ENCODE measurements at regions not wholly inside any gene's neighbourhood (a gene's known extent, or its start where the extent isn't known, plus 50 kb on each side); places are given as distances from the start of the nearest gene placed in this dataset.

DNA sequence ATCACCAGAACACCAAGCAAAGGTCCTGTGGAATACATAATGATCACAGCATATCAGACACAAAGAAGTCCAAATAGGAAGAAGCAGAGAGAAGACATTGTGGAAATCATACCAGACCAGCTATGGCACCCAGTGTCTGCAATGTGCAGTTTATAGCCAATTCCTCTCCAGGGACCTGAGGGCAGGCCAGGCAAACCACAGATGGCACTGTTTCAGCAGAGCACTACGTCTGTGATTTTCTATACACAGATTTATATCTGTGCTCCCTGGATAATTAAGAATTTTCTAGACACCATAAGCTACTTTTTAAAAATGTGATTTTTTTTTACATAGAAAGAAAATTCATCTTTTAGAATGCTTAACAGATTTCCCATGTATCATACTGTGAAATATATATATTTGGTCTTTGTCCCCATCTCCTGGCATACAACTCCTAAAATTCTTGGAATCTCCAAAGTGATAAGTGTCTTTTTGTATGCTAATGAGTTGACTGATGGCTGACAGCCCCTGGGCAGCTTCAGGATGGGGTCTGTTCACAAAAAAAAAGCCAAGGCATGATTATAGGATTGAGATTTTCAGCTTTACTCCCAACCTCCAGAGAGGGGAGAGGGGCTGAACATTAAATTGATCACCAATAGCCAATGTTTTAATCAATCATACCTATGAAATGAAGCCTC is 498.1 kb downstream of the SIPA1L2 start (continued):
- TF ChIP-seq ARHGAP35 (IDR thresholded peaks at IDR 0.05; ENCODE audit: partially characterized antibody) = no peak
- TF ChIP-seq, protein P1, sequence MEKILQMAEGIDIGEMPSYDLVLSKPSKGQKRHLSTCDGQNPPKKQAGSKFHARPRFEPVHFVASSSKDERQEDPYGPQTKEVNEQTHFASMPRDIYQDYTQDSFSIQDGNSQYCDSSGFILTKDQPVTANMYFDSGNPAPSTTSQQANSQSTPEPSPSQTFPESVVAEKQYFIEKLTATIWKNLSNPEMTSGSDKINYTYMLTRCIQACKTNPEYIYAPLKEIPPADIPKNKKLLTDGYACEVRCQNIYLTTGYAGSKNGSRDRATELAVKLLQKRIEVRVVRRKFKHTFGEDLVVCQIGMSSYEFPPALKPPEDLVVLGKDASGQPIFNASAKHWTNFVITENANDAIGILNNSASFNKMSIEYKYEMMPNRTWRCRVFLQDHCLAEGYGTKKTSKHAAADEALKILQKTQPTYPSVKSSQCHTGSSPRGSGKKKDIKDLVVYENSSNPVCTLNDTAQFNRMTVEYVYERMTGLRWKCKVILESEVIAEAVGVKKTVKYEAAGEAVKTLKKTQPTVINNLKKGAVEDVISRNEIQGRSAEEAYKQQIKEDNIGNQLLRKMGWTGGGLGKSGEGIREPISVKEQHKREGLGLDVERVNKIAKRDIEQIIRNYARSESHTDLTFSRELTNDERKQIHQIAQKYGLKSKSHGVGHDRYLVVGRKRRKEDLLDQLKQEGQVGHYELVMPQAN (IDR thresholded peaks at IDR 0.05; ENCODE audit: borderline replicate concordance) = no peak
- TF ChIP-seq, protein P2, sequence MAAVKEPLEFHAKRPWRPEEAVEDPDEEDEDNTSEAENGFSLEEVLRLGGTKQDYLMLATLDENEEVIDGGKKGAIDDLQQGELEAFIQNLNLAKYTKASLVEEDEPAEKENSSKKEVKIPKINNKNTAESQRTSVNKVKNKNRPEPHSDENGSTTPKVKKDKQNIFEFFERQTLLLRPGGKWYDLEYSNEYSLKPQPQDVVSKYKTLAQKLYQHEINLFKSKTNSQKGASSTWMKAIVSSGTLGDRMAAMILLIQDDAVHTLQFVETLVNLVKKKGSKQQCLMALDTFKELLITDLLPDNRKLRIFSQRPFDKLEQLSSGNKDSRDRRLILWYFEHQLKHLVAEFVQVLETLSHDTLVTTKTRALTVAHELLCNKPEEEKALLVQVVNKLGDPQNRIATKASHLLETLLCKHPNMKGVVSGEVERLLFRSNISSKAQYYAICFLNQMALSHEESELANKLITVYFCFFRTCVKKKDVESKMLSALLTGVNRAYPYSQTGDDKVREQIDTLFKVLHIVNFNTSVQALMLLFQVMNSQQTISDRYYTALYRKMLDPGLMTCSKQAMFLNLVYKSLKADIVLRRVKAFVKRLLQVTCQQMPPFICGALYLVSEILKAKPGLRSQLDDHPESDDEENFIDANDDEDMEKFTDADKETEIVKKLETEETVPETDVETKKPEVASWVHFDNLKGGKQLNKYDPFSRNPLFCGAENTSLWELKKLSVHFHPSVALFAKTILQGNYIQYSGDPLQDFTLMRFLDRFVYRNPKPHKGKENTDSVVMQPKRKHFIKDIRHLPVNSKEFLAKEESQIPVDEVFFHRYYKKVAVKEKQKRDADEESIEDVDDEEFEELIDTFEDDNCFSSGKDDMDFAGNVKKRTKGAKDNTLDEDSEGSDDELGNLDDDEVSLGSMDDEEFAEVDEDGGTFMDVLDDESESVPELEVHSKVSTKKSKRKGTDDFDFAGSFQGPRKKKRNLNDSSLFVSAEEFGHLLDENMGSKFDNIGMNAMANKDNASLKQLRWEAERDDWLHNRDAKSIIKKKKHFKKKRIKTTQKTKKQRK (IDR thresholded peaks at IDR 0.05; ENCODE audit: borderline replicate concordance, low read depth, low read length) = no peak
- TF ChIP-seq, protein P3, sequence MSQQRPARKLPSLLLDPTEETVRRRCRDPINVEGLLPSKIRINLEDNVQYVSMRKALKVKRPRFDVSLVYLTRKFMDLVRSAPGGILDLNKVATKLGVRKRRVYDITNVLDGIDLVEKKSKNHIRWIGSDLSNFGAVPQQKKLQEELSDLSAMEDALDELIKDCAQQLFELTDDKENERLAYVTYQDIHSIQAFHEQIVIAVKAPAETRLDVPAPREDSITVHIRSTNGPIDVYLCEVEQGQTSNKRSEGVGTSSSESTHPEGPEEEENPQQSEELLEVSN (IDR thresholded peaks at IDR 0.05; ENCODE audit: borderline replicate concordance in 1 of 2, extremely low read depth in 1 of 2, insufficient read depth in 1 of 2, insufficient read length in 1 of 2, low read depth in 1 of 2, low read length in 1 of 2, poor library complexity in 1 of 2, severe bottlenecking in 1 of 2) = no peak
- TF ChIP-seq, protein P4, sequence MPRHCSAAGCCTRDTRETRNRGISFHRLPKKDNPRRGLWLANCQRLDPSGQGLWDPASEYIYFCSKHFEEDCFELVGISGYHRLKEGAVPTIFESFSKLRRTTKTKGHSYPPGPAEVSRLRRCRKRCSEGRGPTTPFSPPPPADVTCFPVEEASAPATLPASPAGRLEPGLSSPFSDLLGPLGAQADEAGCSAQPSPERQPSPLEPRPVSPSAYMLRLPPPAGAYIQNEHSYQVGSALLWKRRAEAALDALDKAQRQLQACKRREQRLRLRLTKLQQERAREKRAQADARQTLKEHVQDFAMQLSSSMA (CRISPR knock-in tag; IDR thresholded peaks at IDR 0.05) = no peak
- no peak for TF ChIP-seq NR2C2 (CRISPR knock-in tag; IDR thresholded peaks at IDR 0.05)
- no peak for TF ChIP-seq NR2C2 (tag; IDR thresholded peaks at IDR 0.05)
- TF ChIP-seq ARID2 (IDR thresholded peaks at IDR 0.05) = no peak
- no peak for TF ChIP-seq BRD4 (IDR thresholded peaks at IDR 0.05)

All from K562 (cell line).